ENCODE measurements at regions not wholly inside any gene's neighbourhood (a gene's known extent, or its start where the extent isn't known, plus 50 kb on each side); places are given as distances from the start of the nearest gene placed in this dataset.
"Not testable (repeated sequence)": the region's sequence is repeated elsewhere in the genome, so short reads cannot be mapped to it uniquely, and the experiment has no call there.

GRCh38 chr3:145094355-145094941 is 1066.5 kb downstream of the PLOD2 start:
- no peak for DNase-seq

DNA sequence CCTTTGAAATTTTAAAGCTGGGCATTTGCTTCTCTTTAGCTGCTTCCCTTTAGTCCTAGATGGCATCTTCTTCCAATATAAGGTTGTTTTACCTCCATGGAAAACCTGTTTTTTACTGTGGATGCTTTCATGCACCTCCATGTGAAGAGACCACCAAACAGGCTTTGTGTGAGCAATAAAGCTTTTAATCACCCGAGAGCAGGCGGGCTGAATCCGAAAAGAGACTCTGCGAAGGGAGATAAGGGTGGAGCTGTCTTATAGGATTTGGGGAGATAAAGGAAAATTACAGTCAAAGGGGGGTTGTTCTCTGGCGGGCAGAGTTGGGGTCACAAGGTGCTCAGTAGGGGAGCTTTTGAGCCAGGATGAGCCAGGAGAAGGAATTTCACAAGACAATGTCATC is 1049.8 kb downstream of the PLOD2 start:
- not testable (repeated sequence) for DNase-seq

GRCh38 chr3:145116769-145117168 is 1044.2 kb downstream of the PLOD2 start:
- no peak for DNase-seq

- DNase-seq: no peak
Measured at GRCh38 chr3:145118303-145118702, 1042.7 kb downstream of the PLOD2 start.

- DNase-seq: no peak
Measured at GRCh38 chr3:145124900-145125678, 1035.9 kb downstream of the PLOD2 start.

- DNase-seq: no peak
Measured at GRCh38 chr3:145133281-145133680, 1027.7 kb downstream of the PLOD2 start.

DNA sequence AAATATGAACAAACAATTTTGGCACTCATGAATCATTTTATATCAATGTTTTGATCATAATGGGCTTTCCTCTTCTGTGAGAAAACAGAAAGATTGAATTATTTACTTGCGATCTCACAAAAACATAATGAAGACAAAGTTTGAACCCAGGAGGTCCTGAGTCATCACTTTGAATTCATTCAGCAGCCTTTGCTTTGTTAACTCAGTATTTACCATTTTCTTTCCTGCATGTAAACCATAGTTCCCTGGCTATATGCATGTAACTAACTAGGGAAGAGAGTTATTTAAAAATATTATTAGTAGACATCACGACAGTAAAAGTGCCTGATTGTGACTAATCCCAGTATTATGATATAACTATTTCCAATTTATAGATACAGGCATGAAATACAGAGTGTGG is 1026.2 kb downstream of the PLOD2 start:
- no peak for DNase-seq

DNA sequence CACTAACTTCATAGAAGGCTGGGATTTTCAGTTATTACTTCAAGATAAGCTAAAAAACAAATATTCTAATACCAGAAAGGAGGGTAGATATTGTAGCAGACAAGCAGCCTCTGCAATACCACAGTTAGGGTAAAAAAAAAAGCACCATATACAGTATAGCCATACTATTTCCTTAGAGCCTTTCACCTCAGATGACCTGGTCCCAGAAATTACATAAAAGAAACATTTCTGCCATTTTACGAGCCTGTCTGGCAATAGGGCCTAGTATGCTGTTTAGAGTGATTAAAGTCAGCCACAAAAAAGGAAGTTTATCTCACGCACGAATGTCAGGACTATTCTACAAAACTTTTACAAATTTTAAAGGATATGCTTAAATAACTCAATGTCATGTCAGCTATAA is 1016.6 kb downstream of the PLOD2 start:
- DNase-seq: no peak

DNA sequence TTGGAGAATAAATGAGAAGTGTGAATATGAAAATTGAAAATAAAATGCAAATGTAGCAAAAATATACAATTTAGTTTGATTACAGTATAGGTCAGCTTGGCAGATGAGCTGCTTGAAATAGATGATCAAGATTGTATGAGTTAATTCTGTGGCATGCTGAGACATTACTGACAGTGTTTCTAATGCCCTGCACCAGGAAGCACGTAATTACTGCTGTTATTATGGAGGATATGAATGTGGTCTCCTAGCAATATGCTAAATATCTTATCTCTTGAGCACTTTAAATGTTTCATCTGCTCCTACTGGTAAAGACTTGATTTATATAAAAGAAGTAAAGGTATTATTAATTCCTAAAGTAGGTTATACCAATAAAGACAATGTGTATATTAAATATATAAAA is 1015.5 kb downstream of the PLOD2 start:
- no peak for DNase-seq

GRCh38 chr3:145159640-145160039 is 1001.3 kb downstream of the PLOD2 start:
- DNase-seq: no peak

DNA sequence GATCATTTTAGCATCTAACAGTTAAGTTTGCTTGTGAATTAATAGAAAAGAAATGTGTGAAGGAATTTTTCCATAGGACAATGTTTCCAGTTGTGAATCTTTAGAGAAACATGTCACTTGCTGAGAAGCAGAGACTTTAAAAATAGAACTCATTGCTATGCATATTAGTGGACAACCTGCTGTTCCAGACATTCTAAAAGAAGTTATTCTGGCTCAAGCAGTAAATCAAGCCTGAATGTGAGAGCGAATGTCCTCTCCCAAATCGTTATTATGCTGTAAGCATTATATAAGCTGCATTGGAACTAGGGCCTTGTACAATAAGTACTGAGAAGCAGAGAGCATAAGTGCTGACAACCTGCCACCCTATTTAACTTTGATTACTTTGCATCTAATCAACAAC is 990.9 kb downstream of the PLOD2 start:
- no peak for DNase-seq

- no peak for DNase-seq
Measured at GRCh38 chr3:145175626-145176025, 985.4 kb downstream of the PLOD2 start.

- no peak for DNase-seq
Measured at GRCh38 chr3:145176907-145177306, 984.1 kb downstream of the PLOD2 start.

DNA sequence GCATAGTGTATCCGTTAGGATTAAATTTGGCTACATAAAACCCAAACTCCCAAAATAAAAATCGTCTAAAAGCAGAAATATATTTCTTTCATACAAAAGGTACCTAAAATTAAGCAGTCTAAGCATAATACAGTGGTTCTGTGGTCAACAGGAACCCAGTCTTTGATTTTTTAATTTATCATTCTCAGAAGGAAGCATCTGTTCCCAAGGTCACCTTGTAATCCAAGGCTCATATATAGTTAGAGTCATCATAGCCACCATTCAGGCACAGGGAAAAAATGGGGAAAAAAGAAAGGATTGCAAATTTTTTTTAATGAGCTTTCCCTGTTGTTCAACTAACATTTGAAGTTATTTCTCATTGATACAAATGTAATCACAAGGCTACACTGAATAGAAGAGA is 983.2 kb downstream of the PLOD2 start:
- DNase-seq: no peak

DNA sequence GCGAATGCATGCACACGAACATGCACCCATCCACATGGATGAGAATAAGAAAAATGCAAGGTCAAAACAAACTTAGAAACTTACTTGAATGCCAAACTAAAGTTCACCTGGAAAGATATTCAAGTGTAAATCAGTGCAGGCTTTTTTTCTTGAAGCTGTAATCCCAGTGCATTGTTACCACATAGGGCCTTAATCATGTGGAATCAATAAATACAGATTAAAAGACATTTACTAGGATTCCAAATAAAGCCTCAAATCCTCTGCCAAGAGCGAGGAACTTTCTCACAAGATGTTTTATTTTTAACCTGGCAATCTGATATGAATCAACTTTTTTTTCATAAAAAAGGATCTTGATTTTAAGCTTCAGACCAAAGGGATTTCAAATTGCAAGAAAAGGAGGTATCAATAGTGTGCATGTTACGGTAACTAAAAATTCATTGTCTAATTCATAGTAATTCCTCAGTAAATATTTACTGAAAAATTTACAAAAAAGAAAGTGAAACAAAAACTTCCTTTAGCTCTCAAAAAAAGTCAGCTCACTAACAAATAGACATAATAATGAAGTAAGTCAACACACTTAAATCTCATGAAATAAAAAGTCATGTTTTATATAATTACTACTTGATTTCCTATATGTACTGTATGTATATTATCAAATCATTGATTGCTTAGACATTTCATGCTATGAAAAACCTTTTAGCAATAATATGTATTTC is 978.6 kb downstream of the PLOD2 start:
- DNase-seq: no peak

DNA sequence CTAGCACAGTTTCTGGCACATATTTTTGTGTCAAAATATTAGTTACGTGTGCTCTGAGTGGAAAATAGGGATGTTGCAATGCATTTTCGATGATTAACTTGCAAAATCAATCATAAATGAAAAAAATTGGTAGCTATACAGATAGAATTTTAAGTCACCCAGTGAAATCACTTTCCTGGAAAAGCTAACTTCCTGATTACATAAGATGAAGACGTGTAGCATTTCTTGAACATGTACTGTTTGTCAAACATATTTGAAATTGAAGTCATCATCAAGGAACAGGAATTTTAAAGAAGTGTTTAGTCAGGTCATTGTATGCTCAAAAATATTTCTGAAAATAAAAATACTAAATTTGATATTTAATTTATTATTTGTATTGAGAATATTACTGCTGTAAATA is 977.7 kb downstream of the PLOD2 start:
- DNase-seq: no peak

GRCh38 chr3:145188079-145188770 is 972.8 kb downstream of the PLOD2 start:
- no peak for DNase-seq

DNA sequence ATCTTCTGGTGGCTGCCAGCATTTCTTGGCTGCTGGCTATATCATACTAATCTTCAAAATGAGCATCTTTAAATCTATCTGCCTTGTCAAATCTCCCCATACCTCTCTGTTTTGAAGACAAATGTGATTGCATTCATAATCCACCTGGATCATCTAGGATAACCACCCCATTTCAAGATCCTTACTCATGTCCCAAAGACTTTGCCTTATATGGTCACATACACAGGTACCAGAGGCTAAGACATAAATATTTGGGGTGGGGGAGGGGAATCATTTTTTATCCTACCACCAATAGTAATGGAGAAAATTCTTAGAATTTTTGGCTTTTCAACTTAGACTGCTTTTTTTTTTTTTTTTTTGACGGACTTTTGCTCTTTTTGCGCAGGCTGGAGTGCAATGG is 970.8 kb downstream of the PLOD2 start:
- no peak for DNase-seq

- DNase-seq: no peak
Measured at GRCh38 chr3:145190761-145191160, 970.2 kb downstream of the PLOD2 start.

- no peak for DNase-seq
Measured at GRCh38 chr3:145191543-145191942, 969.4 kb downstream of the PLOD2 start.

- DNase-seq: no peak
Measured at GRCh38 chr3:145197051-145197820, 963.7 kb downstream of the PLOD2 start.

DNA sequence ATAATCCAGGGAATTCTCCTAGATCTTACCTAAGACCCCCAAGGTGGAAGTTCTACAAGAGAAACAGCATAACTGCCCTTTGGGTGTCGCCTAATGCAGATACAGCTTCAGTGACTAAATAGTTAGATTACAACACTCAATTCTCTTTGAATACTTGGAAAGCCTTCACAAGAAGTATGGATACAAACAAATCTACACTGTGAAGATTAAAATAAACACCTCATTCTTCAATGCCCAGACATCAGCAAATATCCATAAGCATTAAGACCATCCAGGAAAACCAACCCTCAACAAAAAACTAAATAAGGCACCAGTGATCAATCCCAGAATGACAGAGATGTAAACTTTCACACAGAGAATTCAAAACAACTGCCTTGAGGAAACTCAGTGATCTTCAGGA is 963.2 kb downstream of the PLOD2 start:
- no peak for DNase-seq

DNA sequence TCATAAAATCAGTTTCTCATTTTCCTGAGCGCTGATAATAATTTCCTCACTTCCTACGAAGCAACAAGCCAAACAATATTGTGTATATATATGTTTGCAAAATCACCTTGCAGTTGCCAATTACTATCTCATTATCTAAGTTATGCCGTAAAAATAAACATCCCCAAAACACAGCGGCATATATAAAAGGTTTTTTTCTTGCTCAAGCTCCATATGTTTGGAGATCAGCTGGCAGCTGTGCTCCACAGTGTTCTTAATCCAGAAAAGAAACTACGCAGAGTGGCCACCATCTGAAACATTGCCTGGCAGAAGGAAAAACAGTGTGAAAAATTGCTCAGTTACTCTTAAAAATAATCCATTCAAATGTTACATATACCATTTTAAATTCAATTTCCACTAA is 951.4 kb downstream of the PLOD2 start:
- DNase-seq: peak; percentile 21
